Neural cell (in vitro differentiated cells): ENCODE measurements at regions not wholly inside any gene's neighbourhood (a gene's known extent, or its start where the extent isn't known, plus 50 kb on each side); places are given as distances from the start of the nearest gene placed in this dataset.

Experiments used
- H2AFZ ChIP-seq: fragments of 200-600, 300-800 bp; sonication (generic), shearing (Covaris generic); 2 replicates; pipeline ENCODE4 v1.6.0; 2014; ENCODE audit warnings: low read depth, mild to moderate bottlenecking, antibody characterized with exemption, low read length, moderate library complexity
- H3F3A ChIP-seq: fragments of 200-600 bp; shearing (Covaris generic); 2 replicates; pipeline ENCODE4 v1.6.1; 2016; ENCODE audit warnings: mild to moderate bottlenecking, moderate library complexity, mixed read lengths, antibody characterized with exemption, low read length; ENCODE audit not compliant: insufficient read depth, poor library complexity, severe bottlenecking
- H3K27ac ChIP-seq: fragments of 200-600, 300-800 bp; sonication (generic), shearing (Covaris generic); 2 replicates; pipeline ENCODE4 v1.5.1; 2014; ENCODE audit warnings: mild to moderate bottlenecking, low read length, moderate library complexity
- H3K27me3 ChIP-seq: fragments of 300-800, 200-600 bp; sonication (generic), shearing (Covaris generic); 2 replicates; pipeline ENCODE4 v1.6.0; 2014; ENCODE audit warnings: mild to moderate bottlenecking, low read depth, low read length, moderate library complexity; ENCODE audit not compliant: insufficient read depth
- H3K36me3 ChIP-seq: fragments of 300-800, 200-600 bp; sonication (generic), shearing (Covaris generic); 2 replicates; pipeline ENCODE4 v1.5.1; 2014; ENCODE audit warnings: mild to moderate bottlenecking, antibody characterized with exemption, low read length, moderate library complexity; ENCODE audit not compliant: insufficient read depth
- H3K4me2 ChIP-seq: fragments of 300-800, 200-600 bp; sonication (generic), shearing (Covaris generic); 2 replicates; pipeline ENCODE4 v1.6.0; 2014; ENCODE audit warnings: mild to moderate bottlenecking, low read length
- H3K4me3 ChIP-seq: fragments of 300-800, 200-600 bp; sonication (generic), shearing (Covaris generic); 2 replicates; pipeline ENCODE4 v1.5.1; 2014; ENCODE audit warnings: mild to moderate bottlenecking, low read length, moderate library complexity
- H3K79me2 ChIP-seq: fragments of 200-600 bp; shearing (Covaris generic); replicated peaks from 2 replicates; pipeline ENCODE4 v1.6.0; 2014; ENCODE audit warnings: mild to moderate bottlenecking, low read length, moderate library complexity; ENCODE audit not compliant: insufficient read depth
- H3K9ac ChIP-seq: fragments of 300-800, 200-600 bp; sonication (generic), shearing (Covaris generic); 2 replicates; pipeline ENCODE4 v1.6.1; 2016; ENCODE audit warnings: mild to moderate bottlenecking, low read length, mixed read lengths
- H3K9me2 ChIP-seq: fragments of 200-600 bp; shearing (Covaris generic); 2 replicates; pipeline ENCODE4 v1.6.1; 2016; ENCODE audit warnings: mild to moderate bottlenecking, low read length, mixed read lengths; ENCODE audit not compliant: insufficient read depth
- H3K9me3 ChIP-seq: fragments of 200-600, 300-800 bp; sonication (generic), shearing (Covaris generic); 2 replicates; pipeline ENCODE4 v1.6.1; 2016; ENCODE audit warnings: mild to moderate bottlenecking, mixed run types, low read length, moderate library complexity, mixed read lengths
- H4K20me1 ChIP-seq: fragments of 200-600 bp; shearing (Covaris generic); 2 replicates; pipeline ENCODE4 v1.6.1; 2016; ENCODE audit warnings: mild to moderate bottlenecking, mixed run types; ENCODE audit not compliant: insufficient read depth
- EP300 ChIP-seq: fragments of 450-650 bp; conservative IDR thresholded peaks from 2 replicates; pipeline ENCODE4 v1.6.1; 2014; ENCODE audit warnings: antibody characterized with exemption, mild to moderate bottlenecking, moderate library complexity; ENCODE audit not compliant: poor library complexity, severe bottlenecking
- EZH2 ChIP-seq: fragments of 200-600, 300-800 bp; shearing (Covaris generic), sonication (generic); IDR thresholded peaks from 2 replicates; pipeline ENCODE4 v1.6.1; 2014; ENCODE audit warnings: antibody characterized with exemption, low read length, borderline replicate concordance, mild to moderate bottlenecking; ENCODE audit not compliant: insufficient read depth, poor library complexity, severe bottlenecking
- MXI1 ChIP-seq: fragments of 450-650 bp; conservative IDR thresholded peaks from 2 replicates; pipeline ENCODE4 v1.6.1; 2014; ENCODE audit warnings: antibody characterized with exemption, mild to moderate bottlenecking; ENCODE audit not compliant: poor library complexity, severe bottlenecking
- POLR2AphosphoS5 ChIP-seq: IDR thresholded peaks from 2 replicates; pipeline ENCODE4 v1.6.1; 2012
- RAD21 ChIP-seq: fragments of 450-650 bp; conservative IDR thresholded peaks from 2 replicates; pipeline ENCODE4 v1.6.1; 2014; ENCODE audit warnings: antibody characterized with exemption, mild to moderate bottlenecking, moderate library complexity
- SMC3 ChIP-seq: fragments of 450-650 bp; conservative IDR thresholded peaks from 2 replicates; pipeline ENCODE4 v1.6.1; 2014; ENCODE audit warnings: antibody characterized with exemption, mild to moderate bottlenecking, moderate library complexity; ENCODE audit not compliant: poor library complexity
- TAF1 ChIP-seq: IDR thresholded peaks from 2 replicates; pipeline ENCODE4 v1.6.1; 2012; ENCODE audit warnings: low read depth
- TF ChIP-seq, protein P1 (sequence below): fragments of 450-650 bp; IDR thresholded peaks from 2 replicates; pipeline ENCODE4 v1.5.1; 2014; ENCODE audit warnings: antibody characterized with exemption, mild to moderate bottlenecking, moderate library complexity; ENCODE audit not compliant: poor library complexity, severe bottlenecking
- TF ChIP-seq, protein P2 (sequence below): IDR thresholded peaks from 2 replicates; pipeline ENCODE4 v1.6.1; 2012; ENCODE audit warnings: borderline replicate concordance

DNA sequence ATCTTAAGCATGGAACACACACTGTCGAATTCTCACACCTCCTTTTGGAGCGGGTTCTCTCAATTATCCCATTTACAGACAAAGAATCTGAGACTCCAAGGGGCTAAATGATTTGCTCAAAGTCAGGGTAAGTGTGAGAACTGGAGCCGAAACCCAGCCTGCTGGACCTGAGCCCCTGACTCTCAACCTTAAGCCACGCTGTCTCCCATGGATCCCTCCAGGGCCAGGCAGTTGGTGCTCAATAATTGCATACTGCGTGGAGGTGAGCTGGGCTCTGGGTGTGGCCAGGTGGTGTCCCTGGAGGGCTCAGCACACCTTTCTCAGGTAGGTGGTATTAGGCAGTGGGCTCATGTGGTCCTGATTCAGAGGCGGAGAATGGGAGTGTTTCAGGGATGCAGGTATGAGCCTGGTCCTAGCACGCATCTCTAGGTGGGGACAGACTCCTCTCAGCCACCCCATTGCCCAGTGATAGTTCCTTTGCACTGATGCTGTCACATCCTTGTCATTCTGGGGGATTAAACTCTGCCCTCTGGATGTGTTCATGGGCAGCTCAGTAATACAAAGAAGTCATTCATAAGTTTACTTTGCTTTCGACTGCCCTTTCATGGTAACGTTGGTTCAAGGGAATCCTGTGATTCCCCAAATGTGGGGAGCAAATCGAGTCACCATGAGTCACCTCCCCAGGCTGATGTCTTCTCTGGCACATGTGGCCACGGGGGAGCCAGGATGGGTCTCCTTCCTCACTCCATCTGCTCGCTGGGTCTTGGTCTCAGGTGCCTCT, 399.5 kb upstream of the TNRC6C start:
- no peaks in the 10 kb centered on the region for H4K20me1 ChIP-seq
- no peak overlapping the region for H3K4me2 ChIP-seq
- no peak overlapping the region for H3K27ac ChIP-seq
- H3K9me2 ChIP-seq, result no peaks in the 10 kb centered on the region
- TF ChIP-seq SMC3 (no peak), POLR2AphosphoS5 (no peak), EZH2 (no peak), MXI1 (no peak), TAF1 (no peak), EP300 (no peak), RAD21 (no peak)
- TF ChIP-seq, protein P1, sequence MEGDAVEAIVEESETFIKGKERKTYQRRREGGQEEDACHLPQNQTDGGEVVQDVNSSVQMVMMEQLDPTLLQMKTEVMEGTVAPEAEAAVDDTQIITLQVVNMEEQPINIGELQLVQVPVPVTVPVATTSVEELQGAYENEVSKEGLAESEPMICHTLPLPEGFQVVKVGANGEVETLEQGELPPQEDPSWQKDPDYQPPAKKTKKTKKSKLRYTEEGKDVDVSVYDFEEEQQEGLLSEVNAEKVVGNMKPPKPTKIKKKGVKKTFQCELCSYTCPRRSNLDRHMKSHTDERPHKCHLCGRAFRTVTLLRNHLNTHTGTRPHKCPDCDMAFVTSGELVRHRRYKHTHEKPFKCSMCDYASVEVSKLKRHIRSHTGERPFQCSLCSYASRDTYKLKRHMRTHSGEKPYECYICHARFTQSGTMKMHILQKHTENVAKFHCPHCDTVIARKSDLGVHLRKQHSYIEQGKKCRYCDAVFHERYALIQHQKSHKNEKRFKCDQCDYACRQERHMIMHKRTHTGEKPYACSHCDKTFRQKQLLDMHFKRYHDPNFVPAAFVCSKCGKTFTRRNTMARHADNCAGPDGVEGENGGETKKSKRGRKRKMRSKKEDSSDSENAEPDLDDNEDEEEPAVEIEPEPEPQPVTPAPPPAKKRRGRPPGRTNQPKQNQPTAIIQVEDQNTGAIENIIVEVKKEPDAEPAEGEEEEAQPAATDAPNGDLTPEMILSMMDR, result no peak
- TF ChIP-seq, protein P2, sequence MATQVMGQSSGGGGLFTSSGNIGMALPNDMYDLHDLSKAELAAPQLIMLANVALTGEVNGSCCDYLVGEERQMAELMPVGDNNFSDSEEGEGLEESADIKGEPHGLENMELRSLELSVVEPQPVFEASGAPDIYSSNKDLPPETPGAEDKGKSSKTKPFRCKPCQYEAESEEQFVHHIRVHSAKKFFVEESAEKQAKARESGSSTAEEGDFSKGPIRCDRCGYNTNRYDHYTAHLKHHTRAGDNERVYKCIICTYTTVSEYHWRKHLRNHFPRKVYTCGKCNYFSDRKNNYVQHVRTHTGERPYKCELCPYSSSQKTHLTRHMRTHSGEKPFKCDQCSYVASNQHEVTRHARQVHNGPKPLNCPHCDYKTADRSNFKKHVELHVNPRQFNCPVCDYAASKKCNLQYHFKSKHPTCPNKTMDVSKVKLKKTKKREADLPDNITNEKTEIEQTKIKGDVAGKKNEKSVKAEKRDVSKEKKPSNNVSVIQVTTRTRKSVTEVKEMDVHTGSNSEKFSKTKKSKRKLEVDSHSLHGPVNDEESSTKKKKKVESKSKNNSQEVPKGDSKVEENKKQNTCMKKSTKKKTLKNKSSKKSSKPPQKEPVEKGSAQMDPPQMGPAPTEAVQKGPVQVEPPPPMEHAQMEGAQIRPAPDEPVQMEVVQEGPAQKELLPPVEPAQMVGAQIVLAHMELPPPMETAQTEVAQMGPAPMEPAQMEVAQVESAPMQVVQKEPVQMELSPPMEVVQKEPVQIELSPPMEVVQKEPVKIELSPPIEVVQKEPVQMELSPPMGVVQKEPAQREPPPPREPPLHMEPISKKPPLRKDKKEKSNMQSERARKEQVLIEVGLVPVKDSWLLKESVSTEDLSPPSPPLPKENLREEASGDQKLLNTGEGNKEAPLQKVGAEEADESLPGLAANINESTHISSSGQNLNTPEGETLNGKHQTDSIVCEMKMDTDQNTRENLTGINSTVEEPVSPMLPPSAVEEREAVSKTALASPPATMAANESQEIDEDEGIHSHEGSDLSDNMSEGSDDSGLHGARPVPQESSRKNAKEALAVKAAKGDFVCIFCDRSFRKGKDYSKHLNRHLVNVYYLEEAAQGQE, result no peak
- H3K4me3 ChIP-seq, result no peak overlapping the region
- no peaks in the 10 kb centered on the region for H3K36me3 ChIP-seq
- no peaks in the 10 kb centered on the region for H3K79me2 ChIP-seq
- H3K9ac ChIP-seq, result no peak overlapping the region
- H3K27me3 ChIP-seq, result no peaks in the 10 kb centered on the region
- peaks cover 2% of the 10 kb centered on the region for H3F3A ChIP-seq
- no peaks in the 10 kb centered on the region for H3K9me3 ChIP-seq
- H2AFZ ChIP-seq, result no peak overlapping the region

DNA sequence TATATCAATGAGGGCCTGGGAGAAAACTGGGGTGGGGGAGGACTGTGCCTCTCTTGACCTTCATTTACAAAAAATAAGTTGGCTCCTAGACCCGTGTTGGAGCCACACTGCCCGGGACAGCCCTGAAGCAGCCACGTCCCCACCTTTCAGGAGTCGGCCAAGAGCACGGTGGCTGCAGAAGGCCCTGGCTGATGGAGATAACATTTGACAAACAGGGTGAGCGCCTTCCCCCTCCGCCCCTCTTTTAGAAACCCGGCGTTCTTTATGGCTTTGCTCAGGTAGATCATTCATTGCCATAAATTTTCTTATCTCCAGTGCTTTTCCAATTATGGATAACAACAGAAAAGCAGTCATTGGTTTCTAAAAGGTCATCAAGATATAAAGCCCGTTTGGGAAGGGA, 398.1 kb upstream of the TNRC6C start:
- Histone ChIP-seq H4K20me1 (no peaks in the 10 kb centered on the region), H3K9me2 (no peaks in the 10 kb centered on the region), H3K9me3 (no peaks in the 10 kb centered on the region), H3K4me2 (no peak overlapping the region), H3K36me3 (no peaks in the 10 kb centered on the region), H3K79me2 (no peaks in the 10 kb centered on the region), H3K27me3 (no peaks in the 10 kb centered on the region), H2AFZ (no peak overlapping the region), H3K9ac (no peak overlapping the region), H3K4me3 (no peak overlapping the region), H3F3A (no peaks in the 10 kb centered on the region), H3K27ac (no peak overlapping the region)
- TF ChIP-seq RAD21, result no peak
- no peak for TF ChIP-seq EZH2
- no peak for TF ChIP-seq MXI1
- no peak for TF ChIP-seq SMC3
- TF ChIP-seq POLR2AphosphoS5, result no peak
- TF ChIP-seq EP300, result no peak
- TF ChIP-seq, protein P1, result no peak
- TF ChIP-seq TAF1, result no peak
- TF ChIP-seq, protein P2, result no peak
